GM12878 (cell line): ENCODE measurements at regions not wholly inside any gene's neighbourhood (a gene's known extent, or its start where the extent isn't known, plus 50 kb on each side); places are given as distances from the start of the nearest gene placed in this dataset.

Source experiments
- EGR1 ChIP-seq, 2 experiments: IDR thresholded peaks; 1 replicate in 1 of 2; 2 replicates in 1 of 2; pipeline ENCODE4 v1.6.1; 2011 to 2012; ENCODE audit warnings: low read depth in 2 of 2, low read length in 2 of 2, borderline replicate concordance in 1 of 2, mild to moderate bottlenecking in 1 of 2, moderate library complexity in 1 of 2
- HDAC6 ChIP-seq: fragments of 200-600 bp; sonication (generic); IDR thresholded peaks from one replicate; pipeline ENCODE4 v1.8.0; 2017; ENCODE audit warnings: antibody characterized with exemption; ENCODE audit not compliant: unreplicated experiment
- NFXL1 ChIP-seq: fragments of 450-650 bp; IDR thresholded peaks from 2 replicates; pipeline ENCODE4 v1.6.1; 2017; ENCODE audit warnings: antibody characterized with exemption, mild to moderate bottlenecking, borderline replicate concordance
- PML ChIP-seq: IDR thresholded peaks from 2 replicates; pipeline ENCODE4 v1.6.1; 2012; ENCODE audit warnings: low read length, inconsistent platforms
- RBBP5 ChIP-seq: fragments of 200-600 bp; sonication (generic); conservative IDR thresholded peaks from 2 replicates; pipeline ENCODE4 v1.6.1; 2016
- YY1 ChIP-seq: IDR thresholded peaks from 2 replicates; pipeline ENCODE4 v1.6.1; 2011; ENCODE audit warnings: low read depth, mild to moderate bottlenecking, low read length
- TF ChIP-seq, protein P1 (sequence below): IDR thresholded peaks from 2 replicates; pipeline ENCODE4 v1.6.1; 2012; ENCODE audit warnings: mild to moderate bottlenecking, low read depth, low read length
- TF ChIP-seq, protein P2 (sequence below): fragments of 450-650 bp; IDR thresholded peaks from 2 replicates; pipeline ENCODE4 v1.6.1; 2017; ENCODE audit warnings: mild to moderate bottlenecking, moderate library complexity

DNA sequence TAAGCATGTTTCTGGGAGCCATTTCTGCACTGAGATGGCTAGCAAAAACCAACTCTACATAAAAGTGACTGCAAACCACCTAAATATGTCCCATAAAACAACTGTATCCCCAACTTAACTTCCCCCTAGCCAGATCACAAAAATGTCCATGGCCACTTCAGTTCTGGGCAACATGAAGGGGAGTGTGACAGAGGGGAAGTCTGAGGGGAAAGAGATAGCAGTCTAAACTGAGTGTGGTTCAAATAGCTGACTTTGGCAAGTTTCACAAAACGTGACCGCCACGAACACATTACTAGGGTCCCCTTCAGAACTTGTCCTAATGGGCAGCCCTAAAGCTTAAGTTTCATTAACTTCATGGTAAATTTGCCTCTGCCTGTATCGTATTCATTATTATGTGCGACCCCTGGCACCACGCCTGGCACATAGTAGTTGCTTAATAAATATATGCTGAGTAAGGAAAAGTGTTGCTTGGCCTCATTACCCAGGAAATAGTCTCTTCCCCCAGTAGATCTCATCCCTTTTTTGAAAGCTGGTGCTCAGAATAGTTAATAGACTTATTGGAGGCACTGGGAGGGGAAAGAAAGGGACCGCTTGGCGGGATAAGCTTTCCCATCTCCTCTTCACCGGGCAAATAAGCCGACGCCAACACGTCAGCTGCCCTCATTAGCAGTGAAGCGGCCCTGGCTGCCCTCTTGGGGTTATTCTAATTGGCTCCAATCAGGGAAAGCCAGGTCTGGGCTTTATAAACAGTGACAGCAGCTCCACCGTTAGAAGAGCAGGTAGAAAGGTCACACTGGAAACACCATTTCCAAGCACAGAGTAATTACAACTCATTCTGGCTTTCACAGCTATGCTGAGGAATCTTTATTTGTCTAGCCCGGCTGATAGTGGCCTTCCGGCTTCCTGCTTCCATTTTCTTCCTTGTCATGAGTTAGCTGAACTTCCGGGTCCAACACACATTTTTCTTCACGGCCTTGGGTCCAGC, 122.1 kb downstream of the LRIG2 start (continued):
- TF ChIP-seq NFXL1, result no peak
- no peak for TF ChIP-seq YY1
- no peak for TF ChIP-seq HDAC6
- TF ChIP-seq, protein P1, sequence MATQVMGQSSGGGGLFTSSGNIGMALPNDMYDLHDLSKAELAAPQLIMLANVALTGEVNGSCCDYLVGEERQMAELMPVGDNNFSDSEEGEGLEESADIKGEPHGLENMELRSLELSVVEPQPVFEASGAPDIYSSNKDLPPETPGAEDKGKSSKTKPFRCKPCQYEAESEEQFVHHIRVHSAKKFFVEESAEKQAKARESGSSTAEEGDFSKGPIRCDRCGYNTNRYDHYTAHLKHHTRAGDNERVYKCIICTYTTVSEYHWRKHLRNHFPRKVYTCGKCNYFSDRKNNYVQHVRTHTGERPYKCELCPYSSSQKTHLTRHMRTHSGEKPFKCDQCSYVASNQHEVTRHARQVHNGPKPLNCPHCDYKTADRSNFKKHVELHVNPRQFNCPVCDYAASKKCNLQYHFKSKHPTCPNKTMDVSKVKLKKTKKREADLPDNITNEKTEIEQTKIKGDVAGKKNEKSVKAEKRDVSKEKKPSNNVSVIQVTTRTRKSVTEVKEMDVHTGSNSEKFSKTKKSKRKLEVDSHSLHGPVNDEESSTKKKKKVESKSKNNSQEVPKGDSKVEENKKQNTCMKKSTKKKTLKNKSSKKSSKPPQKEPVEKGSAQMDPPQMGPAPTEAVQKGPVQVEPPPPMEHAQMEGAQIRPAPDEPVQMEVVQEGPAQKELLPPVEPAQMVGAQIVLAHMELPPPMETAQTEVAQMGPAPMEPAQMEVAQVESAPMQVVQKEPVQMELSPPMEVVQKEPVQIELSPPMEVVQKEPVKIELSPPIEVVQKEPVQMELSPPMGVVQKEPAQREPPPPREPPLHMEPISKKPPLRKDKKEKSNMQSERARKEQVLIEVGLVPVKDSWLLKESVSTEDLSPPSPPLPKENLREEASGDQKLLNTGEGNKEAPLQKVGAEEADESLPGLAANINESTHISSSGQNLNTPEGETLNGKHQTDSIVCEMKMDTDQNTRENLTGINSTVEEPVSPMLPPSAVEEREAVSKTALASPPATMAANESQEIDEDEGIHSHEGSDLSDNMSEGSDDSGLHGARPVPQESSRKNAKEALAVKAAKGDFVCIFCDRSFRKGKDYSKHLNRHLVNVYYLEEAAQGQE, result no peak
- no peak for TF ChIP-seq EGR1 (IDR thresholded peaks at IDR 0.05; ENCODE audit: borderline replicate concordance in 1 of 2, low read depth in 2 of 2, low read length in 2 of 2)
- TF ChIP-seq RBBP5, result no peak
- TF ChIP-seq, protein P2, sequence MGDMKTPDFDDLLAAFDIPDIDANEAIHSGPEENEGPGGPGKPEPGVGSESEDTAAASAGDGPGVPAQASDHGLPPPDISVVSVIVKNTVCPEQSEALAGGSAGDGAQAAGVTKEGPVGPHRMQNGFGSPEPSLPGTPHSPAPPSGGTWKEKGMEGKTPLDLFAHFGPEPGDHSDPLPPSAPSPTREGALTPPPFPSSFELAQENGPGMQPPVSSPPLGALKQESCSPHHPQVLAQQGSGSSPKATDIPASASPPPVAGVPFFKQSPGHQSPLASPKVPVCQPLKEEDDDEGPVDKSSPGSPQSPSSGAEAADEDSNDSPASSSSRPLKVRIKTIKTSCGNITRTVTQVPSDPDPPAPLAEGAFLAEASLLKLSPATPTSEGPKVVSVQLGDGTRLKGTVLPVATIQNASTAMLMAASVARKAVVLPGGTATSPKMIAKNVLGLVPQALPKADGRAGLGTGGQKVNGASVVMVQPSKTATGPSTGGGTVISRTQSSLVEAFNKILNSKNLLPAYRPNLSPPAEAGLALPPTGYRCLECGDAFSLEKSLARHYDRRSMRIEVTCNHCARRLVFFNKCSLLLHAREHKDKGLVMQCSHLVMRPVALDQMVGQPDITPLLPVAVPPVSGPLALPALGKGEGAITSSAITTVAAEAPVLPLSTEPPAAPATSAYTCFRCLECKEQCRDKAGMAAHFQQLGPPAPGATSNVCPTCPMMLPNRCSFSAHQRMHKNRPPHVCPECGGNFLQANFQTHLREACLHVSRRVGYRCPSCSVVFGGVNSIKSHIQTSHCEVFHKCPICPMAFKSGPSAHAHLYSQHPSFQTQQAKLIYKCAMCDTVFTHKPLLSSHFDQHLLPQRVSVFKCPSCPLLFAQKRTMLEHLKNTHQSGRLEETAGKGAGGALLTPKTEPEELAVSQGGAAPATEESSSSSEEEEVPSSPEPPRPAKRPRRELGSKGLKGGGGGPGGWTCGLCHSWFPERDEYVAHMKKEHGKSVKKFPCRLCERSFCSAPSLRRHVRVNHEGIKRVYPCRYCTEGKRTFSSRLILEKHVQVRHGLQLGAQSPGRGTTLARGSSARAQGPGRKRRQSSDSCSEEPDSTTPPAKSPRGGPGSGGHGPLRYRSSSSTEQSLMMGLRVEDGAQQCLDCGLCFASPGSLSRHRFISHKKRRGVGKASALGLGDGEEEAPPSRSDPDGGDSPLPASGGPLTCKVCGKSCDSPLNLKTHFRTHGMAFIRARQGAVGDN, result no peak
- TF ChIP-seq PML, result no peak
